ENCODE measurements at regions not wholly inside any gene's neighbourhood (a gene's known extent, or its start where the extent isn't known, plus 50 kb on each side); places are given as distances from the start of the nearest gene placed in this dataset.
"Not testable (repeated sequence)": the region's sequence is repeated elsewhere in the genome, so short reads cannot be mapped to it uniquely, and the experiment has no call there.

- Histone ChIP-seq H3K27me3 (ENCODE audit: control insufficient read depth, insufficient read depth, low read length) (no peaks in the 10 kb centered on the region), H3K9me3 (ENCODE audit: control insufficient read depth, low read length) (no peaks in the 10 kb centered on the region), H3K9ac (ENCODE audit: low read length) (no peak overlapping the region), H3K36me3 (ENCODE audit: control insufficient read depth, insufficient read depth, low read length) (no peaks in the 10 kb centered on the region), H3K4me1 (ENCODE audit: control insufficient read depth, insufficient read depth, low read length) (peaks cover 5% of the 10 kb centered on the region), H3K4me3 (ENCODE audit: low read length) (no peak overlapping the region)
Measured at GRCh38 chr17:30597776-30598288, 120.6 kb downstream of the GOSR1 start.

GRCh38 chr17:30596948-30597775, 120.0 kb downstream of the GOSR1 start:
- H3K4me3 ChIP-seq (ENCODE audit: low read length); H3K36me3 ChIP-seq (ENCODE audit: control insufficient read depth, insufficient read depth, low read length); H3K27me3 ChIP-seq (ENCODE audit: control insufficient read depth, insufficient read depth, low read length); H3K4me1 ChIP-seq (ENCODE audit: control insufficient read depth, insufficient read depth, low read length); H3K9me3 ChIP-seq (ENCODE audit: control insufficient read depth, low read length); H3K9ac ChIP-seq (ENCODE audit: low read length): not testable (repeated sequence)

GRCh38 chr17:30594953-30595371, 117.8 kb downstream of the GOSR1 start:
- H3K27me3 ChIP-seq (ENCODE audit: control insufficient read depth, insufficient read depth, low read length); H3K36me3 ChIP-seq (ENCODE audit: control insufficient read depth, insufficient read depth, low read length); H3K4me1 ChIP-seq (ENCODE audit: control insufficient read depth, insufficient read depth, low read length); H3K9ac ChIP-seq (ENCODE audit: low read length); H3K4me3 ChIP-seq (ENCODE audit: low read length); H3K9me3 ChIP-seq (ENCODE audit: control insufficient read depth, low read length): not testable (repeated sequence)

- Histone ChIP-seq H3K4me3 (ENCODE audit: low read length) (no peak overlapping the region), H3K27me3 (ENCODE audit: control insufficient read depth, insufficient read depth, low read length) (no peaks in the 10 kb centered on the region), H3K4me1 (ENCODE audit: control insufficient read depth, insufficient read depth, low read length) (no peaks in the 10 kb centered on the region), H3K9me3 (ENCODE audit: control insufficient read depth, low read length) (no peaks in the 10 kb centered on the region), H3K36me3 (ENCODE audit: control insufficient read depth, insufficient read depth, low read length) (no peaks in the 10 kb centered on the region), H3K9ac (ENCODE audit: low read length) (no peak overlapping the region)
Measured at GRCh38 chr17:30594223-30594952, 117.2 kb downstream of the GOSR1 start.

- no peaks in the 10 kb centered on the region for H3K4me1 ChIP-seq (ENCODE audit: control insufficient read depth, insufficient read depth, low read length)
- no peaks in the 10 kb centered on the region for H3K36me3 ChIP-seq (ENCODE audit: control insufficient read depth, insufficient read depth, low read length)
- no peaks in the 10 kb centered on the region for H3K27me3 ChIP-seq (ENCODE audit: control insufficient read depth, insufficient read depth, low read length)
- no peak overlapping the region for H3K4me3 ChIP-seq (ENCODE audit: low read length)
- H3K9me3 ChIP-seq (ENCODE audit: control insufficient read depth, low read length) = no peaks in the 10 kb centered on the region
- H3K9ac ChIP-seq (ENCODE audit: low read length) = no peak overlapping the region
Measured at GRCh38 chr17:30590081-30590733, 113.0 kb downstream of the GOSR1 start.

GRCh38 chr17:30589431-30589830, 112.2 kb downstream of the GOSR1 start:
- H3K4me1 ChIP-seq (ENCODE audit: control insufficient read depth, insufficient read depth, low read length) = no peaks in the 10 kb centered on the region

GRCh38 chr17:30588798-30589247, 111.6 kb downstream of the GOSR1 start:
- H3K27me3 ChIP-seq (ENCODE audit: control insufficient read depth, insufficient read depth, low read length) = no peaks in the 10 kb centered on the region
- H3K36me3 ChIP-seq (ENCODE audit: control insufficient read depth, insufficient read depth, low read length) = no peaks in the 10 kb centered on the region
- H3K4me1 ChIP-seq (ENCODE audit: control insufficient read depth, insufficient read depth, low read length) = no peaks in the 10 kb centered on the region
- H3K4me3 ChIP-seq (ENCODE audit: low read length) = no peak overlapping the region
- no peaks in the 10 kb centered on the region for H3K9me3 ChIP-seq (ENCODE audit: control insufficient read depth, low read length)
- H3K9ac ChIP-seq (ENCODE audit: low read length) = no peak overlapping the region

More at GRCh38 chr17:30589431-30589830, 112.2 kb downstream of the GOSR1 start:
- Histone ChIP-seq H3K4me3 (ENCODE audit: low read length) (no peak overlapping the region), H3K36me3 (ENCODE audit: control insufficient read depth, insufficient read depth, low read length) (no peaks in the 10 kb centered on the region), H3K9me3 (ENCODE audit: control insufficient read depth, low read length) (no peaks in the 10 kb centered on the region), H3K9ac (ENCODE audit: low read length) (no peak overlapping the region), H3K27me3 (ENCODE audit: control insufficient read depth, insufficient read depth, low read length) (no peaks in the 10 kb centered on the region)

- Histone ChIP-seq H3K36me3 (ENCODE audit: control insufficient read depth, insufficient read depth, low read length) (no peaks in the 10 kb centered on the region), H3K9me3 (ENCODE audit: control insufficient read depth, low read length) (no peaks in the 10 kb centered on the region), H3K27me3 (ENCODE audit: control insufficient read depth, insufficient read depth, low read length) (no peaks in the 10 kb centered on the region), H3K9ac (ENCODE audit: low read length) (no peak overlapping the region), H3K4me1 (ENCODE audit: control insufficient read depth, insufficient read depth, low read length) (no peaks in the 10 kb centered on the region), H3K4me3 (ENCODE audit: low read length) (no peak overlapping the region)
Measured at GRCh38 chr17:30586818-30587595, 109.8 kb downstream of the GOSR1 start.

- Histone ChIP-seq H3K9me3 (ENCODE audit: control insufficient read depth, low read length) (no peaks in the 10 kb centered on the region), H3K36me3 (ENCODE audit: control insufficient read depth, insufficient read depth, low read length) (no peaks in the 10 kb centered on the region), H3K4me3 (ENCODE audit: low read length) (no peak overlapping the region), H3K27me3 (ENCODE audit: control insufficient read depth, insufficient read depth, low read length) (no peaks in the 10 kb centered on the region), H3K4me1 (ENCODE audit: control insufficient read depth, insufficient read depth, low read length) (no peaks in the 10 kb centered on the region), H3K9ac (ENCODE audit: low read length) (no peak overlapping the region)
Measured at GRCh38 chr17:30584810-30585209, 107.6 kb downstream of the GOSR1 start.

- no peaks in the 10 kb centered on the region for H3K27me3 ChIP-seq (ENCODE audit: control insufficient read depth, insufficient read depth, low read length)
- no peak overlapping the region for H3K9ac ChIP-seq (ENCODE audit: low read length)
- H3K9me3 ChIP-seq (ENCODE audit: control insufficient read depth, low read length) = no peaks in the 10 kb centered on the region
- H3K4me3 ChIP-seq (ENCODE audit: low read length) = no peak overlapping the region
- no peaks in the 10 kb centered on the region for H3K4me1 ChIP-seq (ENCODE audit: control insufficient read depth, insufficient read depth, low read length)
- H3K36me3 ChIP-seq (ENCODE audit: control insufficient read depth, insufficient read depth, low read length) = no peaks in the 10 kb centered on the region
Measured at GRCh38 chr17:30580916-30581315, 103.7 kb downstream of the GOSR1 start.

GRCh38 chr17:30579610-30580315, 102.6 kb downstream of the GOSR1 start:
- Histone ChIP-seq H3K4me3 (ENCODE audit: low read length) (no peak overlapping the region), H3K9me3 (ENCODE audit: control insufficient read depth, low read length) (no peaks in the 10 kb centered on the region), H3K9ac (ENCODE audit: low read length) (no peak overlapping the region), H3K27me3 (ENCODE audit: control insufficient read depth, insufficient read depth, low read length) (no peaks in the 10 kb centered on the region), H3K36me3 (ENCODE audit: control insufficient read depth, insufficient read depth, low read length) (no peaks in the 10 kb centered on the region), H3K4me1 (ENCODE audit: control insufficient read depth, insufficient read depth, low read length) (no peaks in the 10 kb centered on the region)
